Ascending aorta (tissue), 2 donors: ENCODE measurements at regions not wholly inside any gene's neighbourhood (a gene's known extent, or its start where the extent isn't known, plus 50 kb on each side); places are given as distances from the start of the nearest gene placed in this dataset.

ENCODE experiments used
- DNase-seq, 2 donors: peaks; one replicate each; pipeline ENCODE4 v3.0.0-alpha.2; 2019; ENCODE audit warnings: low spot score in 2 of 2
- H3K27ac ChIP-seq, 2 donors: fragments of 200-600 bp; sonication (generic); one replicate each; pipeline ENCODE4 v1.5.1; 2016 to 2017; ENCODE audit warnings: mild to moderate bottlenecking in 1 of 2
- H3K27me3 ChIP-seq: fragments of 200-600 bp; sonication (generic); one replicate; pipeline ENCODE4 v1.5.1; 2017
- H3K36me3 ChIP-seq, 2 donors: fragments of 200-600 bp; sonication (generic); one replicate each; pipeline ENCODE4 v1.5.1; 2016
- H3K4me1 ChIP-seq, 2 donors: fragments of 200-600 bp; sonication (generic); one replicate each; pipeline ENCODE4 v1.5.1; 2016 to 2017; ENCODE audit warnings: mild to moderate bottlenecking in 1 of 2
- H3K4me3 ChIP-seq, 2 donors: fragments of 200-600 bp; sonication (generic); one replicate each; pipeline ENCODE4 v1.5.1; 2016 to 2017; ENCODE audit warnings: mild to moderate bottlenecking in 1 of 2
- H3K9me3 ChIP-seq, 2 donors: fragments of 200-600 bp; sonication (generic); one replicate each; pipeline ENCODE4 v1.5.1; 2016
- CTCF ChIP-seq, 3 experiments: fragments of 200-600 bp in 2 of 3; fragments of 450-650 bp in 1 of 3; sonication (generic) in 2 of 3; IDR thresholded peaks; one replicate each; pipeline ENCODE4 v1.5.1; 2016 to 2019; ENCODE audit warnings: antibody characterized with exemption in 3 of 3, mild to moderate bottlenecking in 1 of 3, moderate library complexity in 1 of 3
- intact Hi-C: fragments of 100-400 bp; cut with DNase I; formaldehyde crosslinking; loops from one replicate; pipeline ENCODE4 v1.15.1; 2023

GRCh38 chrX:16023790-16024734 lies 99.3 kb upstream of the GRPR start:
- no peak for TF ChIP-seq CTCF (IDR thresholded peaks at IDR 0.05)
- Histone ChIP-seq H3K4me3 (no peak overlapping the region), H3K27me3 (no peaks in the 10 kb centered on the region), H3K27ac (no peak overlapping the region), H3K9me3 (no peaks in the 10 kb centered on the region), H3K4me1 (no peaks in the 10 kb centered on the region), H3K36me3 (no peaks in the 10 kb centered on the region)
- intact Hi-C loops, result no loop called here
- no peak for DNase-seq

- Histone ChIP-seq H3K36me3 (no peaks in the 10 kb centered on the region), H3K4me3 (no peak overlapping the region), H3K9me3 (no peaks in the 10 kb centered on the region), H3K27me3 (no peaks in the 10 kb centered on the region), H3K4me1 (no peaks in the 10 kb centered on the region), H3K27ac (no peak overlapping the region)
- no peak for TF ChIP-seq CTCF (IDR thresholded peaks at IDR 0.05)
- no peak for DNase-seq
- intact Hi-C loops, result no loop called here
Measured at GRCh38 chrX:16022580-16023200, 100.7 kb upstream of the GRPR start.

GRCh38 chrX:16018291-16018690 lies 105.1 kb upstream of the GRPR start:
- Histone ChIP-seq H3K4me1 (no peaks in the 10 kb centered on the region), H3K27ac (no peak overlapping the region), H3K36me3 (no peaks in the 10 kb centered on the region), H3K4me3 (no peak overlapping the region), H3K9me3 (no peaks in the 10 kb centered on the region), H3K27me3 (no peaks in the 10 kb centered on the region)
- no peak for TF ChIP-seq CTCF (IDR thresholded peaks at IDR 0.05)
- intact Hi-C loops, result no loop called here
- no peak for DNase-seq

- H3K9me3 ChIP-seq, result no peaks in the 10 kb centered on the region
- H3K27me3 ChIP-seq, result no peaks in the 10 kb centered on the region
- TF ChIP-seq CTCF (IDR thresholded peaks at IDR 0.05), result no peak
- H3K4me3 ChIP-seq, result no peak overlapping the region
- intact Hi-C loops, result no loop called here
- no peak for DNase-seq
- H3K4me1 ChIP-seq, result no peaks in the 10 kb centered on the region
- H3K36me3 ChIP-seq, result no peaks in the 10 kb centered on the region
- H3K27ac ChIP-seq, result no peak overlapping the region
Measured at GRCh38 chrX:16014171-16014570, 109.2 kb upstream of the GRPR start.

GRCh38 chrX:16012250-16012649 lies 111.1 kb upstream of the GRPR start:
- DNase-seq, result no peak
- Histone ChIP-seq H3K27me3 (no peaks in the 10 kb centered on the region), H3K9me3 (no peaks in the 10 kb centered on the region), H3K4me3 (no peak overlapping the region), H3K4me1 (no peaks in the 10 kb centered on the region), H3K36me3 (no peaks in the 10 kb centered on the region), H3K27ac (no peak overlapping the region)
- TF ChIP-seq CTCF (IDR thresholded peaks at IDR 0.05), result no peak
- intact Hi-C loops, result no loop called here
